ENCODE measurements at regions not wholly inside any gene's neighbourhood (a gene's known extent, or its start where the extent isn't known, plus 50 kb on each side); places are given as distances from the start of the nearest gene placed in this dataset.
"Not testable (repeated sequence)": the region's sequence is repeated elsewhere in the genome, so short reads cannot be mapped to it uniquely, and the experiment has no call there.

DNA sequence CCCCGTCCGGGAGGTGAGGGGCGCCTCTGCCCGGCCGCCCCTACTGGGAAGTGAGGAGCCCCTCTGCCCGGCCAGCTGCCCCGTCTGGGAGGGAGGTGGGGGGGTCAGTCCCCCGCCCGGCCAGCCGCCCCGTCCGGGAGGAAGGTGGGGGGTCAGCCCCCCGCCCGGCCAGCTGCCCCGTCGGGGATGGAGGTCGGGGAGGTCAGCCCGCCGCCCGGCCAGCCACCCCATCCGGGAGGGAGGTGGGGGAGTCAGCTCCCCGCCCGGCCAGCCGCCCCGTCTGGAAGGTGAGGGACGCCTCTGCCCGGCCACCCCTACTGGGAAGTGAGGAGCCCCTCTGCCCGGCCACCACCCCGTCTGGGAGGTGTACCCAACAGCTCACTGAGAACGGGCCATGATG, 175.3 kb upstream of the CRIM1 start:
- TF ChIP-seq, protein P1, sequence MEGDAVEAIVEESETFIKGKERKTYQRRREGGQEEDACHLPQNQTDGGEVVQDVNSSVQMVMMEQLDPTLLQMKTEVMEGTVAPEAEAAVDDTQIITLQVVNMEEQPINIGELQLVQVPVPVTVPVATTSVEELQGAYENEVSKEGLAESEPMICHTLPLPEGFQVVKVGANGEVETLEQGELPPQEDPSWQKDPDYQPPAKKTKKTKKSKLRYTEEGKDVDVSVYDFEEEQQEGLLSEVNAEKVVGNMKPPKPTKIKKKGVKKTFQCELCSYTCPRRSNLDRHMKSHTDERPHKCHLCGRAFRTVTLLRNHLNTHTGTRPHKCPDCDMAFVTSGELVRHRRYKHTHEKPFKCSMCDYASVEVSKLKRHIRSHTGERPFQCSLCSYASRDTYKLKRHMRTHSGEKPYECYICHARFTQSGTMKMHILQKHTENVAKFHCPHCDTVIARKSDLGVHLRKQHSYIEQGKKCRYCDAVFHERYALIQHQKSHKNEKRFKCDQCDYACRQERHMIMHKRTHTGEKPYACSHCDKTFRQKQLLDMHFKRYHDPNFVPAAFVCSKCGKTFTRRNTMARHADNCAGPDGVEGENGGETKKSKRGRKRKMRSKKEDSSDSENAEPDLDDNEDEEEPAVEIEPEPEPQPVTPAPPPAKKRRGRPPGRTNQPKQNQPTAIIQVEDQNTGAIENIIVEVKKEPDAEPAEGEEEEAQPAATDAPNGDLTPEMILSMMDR (IDR thresholded peaks at IDR 0.05): not testable (repeated sequence)
- not testable (repeated sequence) for TF ChIP-seq POLR2A (IDR thresholded peaks at IDR 0.05)

Data from uterus (tissue), 2 donors.